SH-SY5Y (cell line): ENCODE measurements at regions not wholly inside any gene's neighbourhood (a gene's known extent, or its start where the extent isn't known, plus 50 kb on each side); places are given as distances from the start of the nearest gene placed in this dataset.

Source experiments
- GATA2 ChIP-seq: IDR thresholded peaks from 2 replicates; pipeline ENCODE4 v1.6.1; 2011; ENCODE audit warnings: mild to moderate bottlenecking, low read depth, low read length
- GATA3 ChIP-seq: IDR thresholded peaks from 2 replicates; pipeline ENCODE4 v1.6.1; 2011; ENCODE audit warnings: low read depth, mild to moderate bottlenecking, low read length, moderate library complexity

GRCh38 chr1:59089036-59089798 is 207.7 kb upstream of the FGGY start:
- no peak for TF ChIP-seq GATA3
- TF ChIP-seq GATA2: no peak

- TF ChIP-seq GATA2: no peak
- no peak for TF ChIP-seq GATA3
These were observed 206.9 kb upstream of the FGGY start for GRCh38 chr1:59089922-59090457.

GRCh38 chr1:59092126-59092525 is 204.8 kb upstream of the FGGY start:
- no peak for TF ChIP-seq GATA3
- no peak for TF ChIP-seq GATA2

- TF ChIP-seq GATA3: no peak
- no peak for TF ChIP-seq GATA2
These were observed 202.9 kb upstream of the FGGY start for GRCh38 chr1:59094001-59094400.

- TF ChIP-seq GATA3: no peak
- TF ChIP-seq GATA2: no peak
These were observed 200.4 kb upstream of the FGGY start for GRCh38 chr1:59096501-59096900.

- TF ChIP-seq GATA2 (no peak), GATA3 (no peak)
These were observed 198.2 kb upstream of the FGGY start for GRCh38 chr1:59098655-59099054.

GRCh38 chr1:59100708-59101374 is 196.1 kb upstream of the FGGY start:
- TF ChIP-seq GATA3 (no peak), GATA2 (no peak)

- TF ChIP-seq GATA3 (no peak), GATA2 (no peak)
These were observed 195.4 kb upstream of the FGGY start for GRCh38 chr1:59101518-59101917.

- TF ChIP-seq GATA2: no peak
- no peak for TF ChIP-seq GATA3
These were observed 193.4 kb upstream of the FGGY start for GRCh38 chr1:59103457-59103856.

GRCh38 chr1:59104191-59104760 is 192.6 kb upstream of the FGGY start:
- TF ChIP-seq GATA3: no peak
- TF ChIP-seq GATA2: no peak

- TF ChIP-seq GATA2 (no peak), GATA3 (no peak)
These were observed 191.1 kb upstream of the FGGY start for GRCh38 chr1:59105548-59106507.

- TF ChIP-seq GATA3 (no peak), GATA2 (no peak)
These were observed 189.4 kb upstream of the FGGY start for GRCh38 chr1:59107516-59107915.

- TF ChIP-seq GATA3: no peak
- no peak for TF ChIP-seq GATA2
These were observed 189.0 kb upstream of the FGGY start for GRCh38 chr1:59107916-59108315.

- TF ChIP-seq GATA3 (no peak), GATA2 (no peak)
These were observed 188.2 kb upstream of the FGGY start for GRCh38 chr1:59108481-59109317.

GRCh38 chr1:59110271-59110670 is 186.6 kb upstream of the FGGY start:
- TF ChIP-seq GATA2: no peak
